Type B pancreatic cell (in vitro differentiated cells): ENCODE measurements at regions not wholly inside any gene's neighbourhood (a gene's known extent, or its start where the extent isn't known, plus 50 kb on each side); places are given as distances from the start of the nearest gene placed in this dataset.

Source experiments
- DNase-seq: peaks from one replicate; pipeline ENCODE4 v3.0.0; 2021; ENCODE audit warnings: mixed read lengths; ENCODE audit not compliant: unreplicated experiment; ENCODE audit errors: extremely low spot score
- H3K27ac Mint-ChIP-seq: 2 replicates; pipeline ENCODE4 v1.8.0; 2021; ENCODE audit warnings: mild to moderate bottlenecking, mixed read lengths
- H3K27me3 Mint-ChIP-seq: 2 replicates; pipeline ENCODE4 v1.8.0; 2021; ENCODE audit warnings: mixed read lengths
- H3K36me3 Mint-ChIP-seq: 2 replicates; pipeline ENCODE4 v1.8.0; 2021; ENCODE audit warnings: mixed read lengths
- H3K4me1 Mint-ChIP-seq: one replicate; pipeline ENCODE4 v1.8.0; 2021; ENCODE audit warnings: mixed read lengths; ENCODE audit not compliant: unreplicated experiment
- H3K4me3 Mint-ChIP-seq: 2 replicates; pipeline ENCODE4 v1.8.0; 2021; ENCODE audit warnings: mild to moderate bottlenecking, mixed read lengths
- H3K9me3 Mint-ChIP-seq: 2 replicates; pipeline ENCODE4 v1.8.0; 2021; ENCODE audit warnings: mixed read lengths
- CTCF ChIP-seq: fragments of 200-600 bp; sonication (generic); conservative IDR thresholded peaks from 2 replicates; pipeline ENCODE4 v1.5.0; 2021; ENCODE audit warnings: antibody characterized with exemption, mild to moderate bottlenecking

GRCh38 chr18:40751186-40751585 is 1203.8 kb upstream of the PIK3C3 start:
- Mint-ChIP-seq H3K9me3 (no peaks in the 10 kb centered on the region), H3K27me3 (no peaks in the 10 kb centered on the region)

GRCh38 chr18:40739029-40739428 is 1216.0 kb upstream of the PIK3C3 start:
- no peak for DNase-seq
- Mint-ChIP-seq H3K4me3 (no peak overlapping the region), H3K36me3 (no peaks in the 10 kb centered on the region), H3K27me3 (no peaks in the 10 kb centered on the region), H3K27ac (no peak overlapping the region), H3K9me3 (no peaks in the 10 kb centered on the region), H3K4me1 (no peaks in the 10 kb centered on the region)
- TF ChIP-seq CTCF = no peak

More at GRCh38 chr18:40751186-40751585, 1203.8 kb upstream of the PIK3C3 start:
- no peaks in the 10 kb centered on the region for H3K4me1 Mint-ChIP-seq
- no peak overlapping the region for H3K27ac Mint-ChIP-seq
- no peaks in the 10 kb centered on the region for H3K36me3 Mint-ChIP-seq
- DNase-seq = no peak
- no peak overlapping the region for H3K4me3 Mint-ChIP-seq
- TF ChIP-seq CTCF = no peak

GRCh38 chr18:40738321-40738880 is 1216.6 kb upstream of the PIK3C3 start:
- TF ChIP-seq CTCF = no peak
- H3K27me3 Mint-ChIP-seq = no peaks in the 10 kb centered on the region
- H3K27ac Mint-ChIP-seq = no peak overlapping the region
- H3K4me3 Mint-ChIP-seq = no peak overlapping the region
- no peaks in the 10 kb centered on the region for H3K4me1 Mint-ChIP-seq
- no peaks in the 10 kb centered on the region for H3K9me3 Mint-ChIP-seq
- no peaks in the 10 kb centered on the region for H3K36me3 Mint-ChIP-seq
- DNase-seq = no peak

GRCh38 chr18:40708726-40709125 is 1246.3 kb upstream of the PIK3C3 start:
- no peak for DNase-seq
- no peak overlapping the region for H3K27ac Mint-ChIP-seq
- H3K4me1 Mint-ChIP-seq = no peaks in the 10 kb centered on the region
- H3K4me3 Mint-ChIP-seq = no peak overlapping the region
- no peaks in the 10 kb centered on the region for H3K9me3 Mint-ChIP-seq
- no peaks in the 10 kb centered on the region for H3K36me3 Mint-ChIP-seq
- no peak for TF ChIP-seq CTCF
- no peaks in the 10 kb centered on the region for H3K27me3 Mint-ChIP-seq

- no peak for DNase-seq
- Mint-ChIP-seq H3K9me3 (no peaks in the 10 kb centered on the region), H3K27ac (no peak overlapping the region), H3K27me3 (no peaks in the 10 kb centered on the region), H3K4me1 (no peaks in the 10 kb centered on the region), H3K4me3 (no peak overlapping the region), H3K36me3 (no peaks in the 10 kb centered on the region)
- no peak for TF ChIP-seq CTCF
These were observed 1247.2 kb upstream of the PIK3C3 start for GRCh38 chr18:40707797-40708196.

GRCh38 chr18:40698129-40698528 is 1256.9 kb upstream of the PIK3C3 start:
- Mint-ChIP-seq H3K36me3 (no peaks in the 10 kb centered on the region), H3K27ac (no peak overlapping the region), H3K4me1 (no peaks in the 10 kb centered on the region)

More at GRCh38 chr18:40698129-40698528, 1256.9 kb upstream of the PIK3C3 start:
- Mint-ChIP-seq H3K27me3 (no peaks in the 10 kb centered on the region), H3K9me3 (no peaks in the 10 kb centered on the region), H3K4me3 (no peak overlapping the region)
- no peak for TF ChIP-seq CTCF
- no peak for DNase-seq
